AG04450 (cell line): ENCODE measurements at regions not wholly inside any gene's neighbourhood (a gene's known extent, or its start where the extent isn't known, plus 50 kb on each side); places are given as distances from the start of the nearest gene placed in this dataset.

Source experiments
- CTCF ChIA-PET: fragments of 300-600, 350-600 bp; formaldehyde crosslinking; extraction: SDS; loops from one replicate; lab custom pipeline; 2022; ENCODE audit warnings: antibody characterized with exemption, inconsistent platforms; lab: Charles Lee
- POLR2A ChIA-PET: fragments of 350-600 bp; formaldehyde crosslinking; extraction: SDS; loops from one replicate; lab custom pipeline; 2021; ENCODE audit warnings: antibody characterized with exemption, inconsistent platforms; lab: Yijun Ruan, JAX
- DNase-seq: peaks from one replicate; pipeline ENCODE4 v3.0.0-alpha.2; 2011; ENCODE audit warnings: low read depth, low spot score
- H3K27ac ChIP-seq: one replicate; pipeline ENCODE4 v1.5.1; 2012; ENCODE audit warnings: low read depth, low read length, control low read depth
- H3K27me3 ChIP-seq: one replicate; pipeline ENCODE4 v1.6.0; 2012; ENCODE audit warnings: low read length; ENCODE audit not compliant: control insufficient read depth, insufficient read depth
- H3K4me3 ChIP-seq: 2 replicates; pipeline ENCODE4 v1.5.1; 2011; ENCODE audit warnings: mild to moderate bottlenecking, low read depth, low read length, control low read depth
- H3K9me3 ChIP-seq: 2 replicates; pipeline ENCODE4 v1.5.1; 2012; ENCODE audit warnings: low read length; ENCODE audit not compliant: control insufficient read depth, insufficient read depth
- CTCF ChIP-seq: IDR thresholded peaks from 2 replicates; pipeline ENCODE4 v1.5.1; 2011; ENCODE audit warnings: low read depth, low read length, control low read depth, inconsistent platforms

- Histone ChIP-seq H3K4me3 (no peak overlapping the region), H3K27ac (no peak overlapping the region), H3K27me3 (no peaks in the 10 kb centered on the region), H3K9me3 (no peaks in the 10 kb centered on the region)
- CTCF ChIA-PET: interaction anchor here (0.6 kb wide), 1 partner anchor 941 kb away, joined by 3 read pairs; no protein-coding TSS in a partner anchor
- DNase-seq: no peak
- POLR2A ChIA-PET: no interaction called here
- no peak for TF ChIP-seq CTCF
These were observed 69.6 kb upstream of the COL24A1 start for GRCh38 chr1:86226204-86226603.

GRCh38 chr1:86224651-86225310, 68.2 kb upstream of the COL24A1 start:
- Histone ChIP-seq H3K4me3 (no peak overlapping the region), H3K27ac (no peak overlapping the region), H3K27me3 (no peaks in the 10 kb centered on the region), H3K9me3 (no peaks in the 10 kb centered on the region)
- no peak for DNase-seq
- ChIA-PET CTCF (no interaction called here), POLR2A (no interaction called here)
- TF ChIP-seq CTCF: no peak

- Histone ChIP-seq H3K4me3 (no peak overlapping the region), H3K27ac (no peak overlapping the region), H3K9me3 (no peaks in the 10 kb centered on the region), H3K27me3 (no peaks in the 10 kb centered on the region)
- DNase-seq: no peak
- CTCF ChIA-PET: interaction anchor here (0.6 kb wide), 1 partner anchor 240 kb away, joined by 4 read pairs; no protein-coding TSS in a partner anchor
- TF ChIP-seq CTCF: no peak
- POLR2A ChIA-PET: no interaction called here
These were observed 62.3 kb upstream of the COL24A1 start for GRCh38 chr1:86218859-86219258.

GRCh38 chr1:86214605-86215004, 58.0 kb upstream of the COL24A1 start:
- ChIA-PET CTCF (no interaction called here), POLR2A (no interaction called here)
- TF ChIP-seq CTCF: no peak
- H3K4me3 ChIP-seq: no peak overlapping the region
- H3K9me3 ChIP-seq: no peaks in the 10 kb centered on the region
- H3K27ac ChIP-seq: no peak overlapping the region
- no peaks in the 10 kb centered on the region for H3K27me3 ChIP-seq
- no peak for DNase-seq

GRCh38 chr1:86209346-86209745, 52.8 kb upstream of the COL24A1 start:
- no peaks in the 10 kb centered on the region for H3K9me3 ChIP-seq
- H3K27ac ChIP-seq: no peak overlapping the region
- CTCF ChIA-PET: no interaction called here
- H3K27me3 ChIP-seq: no peaks in the 10 kb centered on the region
- no peak for TF ChIP-seq CTCF
- POLR2A ChIA-PET: no interaction called here
- no peak for DNase-seq
- H3K4me3 ChIP-seq: no peak overlapping the region
